ENCODE measurements at regions not wholly inside any gene's neighbourhood (a gene's known extent, or its start where the extent isn't known, plus 50 kb on each side); places are given as distances from the start of the nearest gene placed in this dataset.
A peak's percentile ranks its signal among the peaks of the same experiment; 100 is the strongest.

DNA sequence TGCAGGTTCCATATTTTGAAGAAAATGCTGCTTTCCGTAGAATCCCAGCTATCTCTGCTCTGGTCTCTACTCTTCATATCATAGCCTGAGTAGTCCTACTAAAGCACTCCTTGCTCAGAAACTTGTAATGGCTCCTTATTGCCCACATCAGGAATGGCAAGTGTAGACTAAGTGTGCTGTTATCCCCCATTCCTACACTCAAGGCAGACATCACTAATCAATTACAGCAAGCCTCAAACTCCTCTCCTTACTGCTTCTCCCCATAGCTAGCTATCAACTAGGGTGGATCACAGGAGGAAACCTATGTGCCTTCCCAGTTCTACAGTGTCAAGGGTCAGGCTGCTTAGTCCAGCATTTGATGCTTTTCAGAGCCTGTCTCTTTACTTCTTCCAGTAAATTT lies 163.4 kb downstream of the HAPSTR1 start:
- no peak for DNase-seq

DNA sequence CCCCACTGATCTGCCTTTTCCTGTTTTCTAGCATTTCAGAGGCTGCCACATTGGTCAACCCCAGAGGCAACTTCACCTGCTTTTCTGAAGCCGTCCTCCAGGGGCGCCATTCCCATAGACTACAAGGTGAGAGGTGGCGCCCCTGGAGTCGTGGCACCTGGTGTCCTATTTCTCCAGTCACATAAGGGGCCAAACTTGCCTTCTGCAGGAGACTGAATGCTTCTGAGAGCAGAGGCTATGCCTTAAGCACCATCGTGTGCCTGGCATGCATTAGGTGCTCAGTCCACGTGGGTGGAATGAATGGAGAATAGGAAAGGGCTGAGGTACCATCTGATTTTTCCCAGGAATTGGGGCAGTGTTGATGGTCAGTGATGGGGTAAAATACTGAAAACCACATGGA lies 164.8 kb downstream of the HAPSTR1 start:
- DNase-seq: peak in 1 of 14 donors; percentile 1

DNA sequence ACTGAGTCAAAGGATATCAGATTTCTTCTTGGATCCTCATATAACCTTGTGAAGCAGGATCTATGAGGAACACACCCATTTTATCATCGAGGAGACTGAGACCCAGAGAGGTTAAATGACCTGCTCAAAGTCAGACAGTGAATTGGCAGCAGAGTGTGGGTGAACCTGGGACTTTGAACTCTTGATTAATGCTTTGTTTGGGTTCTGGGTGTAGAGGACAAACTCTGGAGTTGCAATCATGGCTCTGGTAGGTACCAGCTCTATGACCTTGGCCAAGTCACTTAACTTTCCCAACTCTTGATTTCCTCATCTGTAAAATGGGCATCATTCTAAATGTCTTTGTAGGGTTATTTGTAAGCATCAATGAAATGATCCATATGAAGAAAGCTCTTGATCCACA lies 166.4 kb downstream of the HAPSTR1 start:
- no peak for DNase-seq

DNA sequence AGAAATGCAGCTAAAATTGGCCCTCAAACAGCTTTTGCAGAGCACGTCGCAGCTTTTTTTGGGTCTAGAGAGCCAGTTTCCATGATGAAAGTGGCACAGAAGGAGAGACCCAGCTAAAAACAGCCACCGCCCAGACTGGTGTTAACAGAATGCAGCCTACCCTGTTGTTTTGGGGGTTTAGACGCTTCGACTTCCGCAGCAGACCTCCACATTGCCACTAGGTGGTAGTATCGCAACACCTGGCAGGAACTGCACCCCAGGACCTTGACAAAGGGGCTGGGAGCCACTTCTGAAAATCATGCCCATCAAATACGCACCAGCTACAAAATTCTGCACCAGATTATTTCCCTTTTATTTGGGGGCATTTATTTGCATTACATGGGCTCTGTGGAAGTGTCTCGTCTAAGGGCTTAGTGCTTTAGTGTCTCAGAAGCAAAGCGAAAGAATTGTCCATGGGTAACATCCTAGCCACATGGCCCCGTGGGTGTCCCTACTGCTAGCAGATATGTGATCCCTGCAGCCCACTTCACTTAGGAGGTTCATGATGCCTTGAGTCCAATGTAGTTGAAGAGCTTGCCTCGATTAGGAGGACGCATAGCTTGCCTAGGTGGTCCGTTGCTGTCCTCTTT lies 167.1 kb downstream of the HAPSTR1 start:
- peak in 7 of 14 donors; percentile 0 to 17 (median 1) for DNase-seq

DNA sequence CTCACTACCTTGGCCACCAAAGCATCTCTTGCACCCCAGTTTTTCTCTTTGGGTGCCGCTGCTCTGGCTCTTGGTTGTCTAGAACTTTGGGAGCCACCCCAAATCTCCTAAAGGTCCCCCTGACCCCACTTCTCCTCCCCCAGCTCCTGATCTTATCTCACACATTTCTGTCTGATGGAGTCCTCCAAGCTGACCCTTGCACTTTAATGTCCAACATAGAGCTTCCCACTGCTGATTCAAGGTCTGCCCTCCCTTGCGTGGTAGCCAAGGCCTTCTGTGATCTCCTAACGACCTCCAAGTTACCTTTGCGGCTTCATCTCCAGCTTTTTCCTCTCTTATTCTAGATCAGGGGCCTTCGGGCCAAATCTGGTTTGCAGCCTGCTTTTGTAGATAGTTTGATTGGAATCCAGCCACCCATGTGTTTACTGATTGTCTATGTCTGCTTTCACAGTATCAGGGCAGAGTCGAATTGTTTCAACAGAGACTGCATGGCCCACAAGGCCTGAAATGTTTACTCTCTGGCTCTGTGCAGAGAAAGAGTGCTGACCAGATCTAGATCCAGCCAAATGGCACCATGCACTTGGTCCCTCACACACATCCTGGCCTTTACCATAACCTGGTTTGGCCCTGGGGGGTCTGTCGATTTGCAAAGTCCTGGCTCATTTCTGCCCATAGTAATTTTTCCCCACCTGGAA lies 168.6 kb downstream of the HAPSTR1 start:
- no peak for DNase-seq

DNA sequence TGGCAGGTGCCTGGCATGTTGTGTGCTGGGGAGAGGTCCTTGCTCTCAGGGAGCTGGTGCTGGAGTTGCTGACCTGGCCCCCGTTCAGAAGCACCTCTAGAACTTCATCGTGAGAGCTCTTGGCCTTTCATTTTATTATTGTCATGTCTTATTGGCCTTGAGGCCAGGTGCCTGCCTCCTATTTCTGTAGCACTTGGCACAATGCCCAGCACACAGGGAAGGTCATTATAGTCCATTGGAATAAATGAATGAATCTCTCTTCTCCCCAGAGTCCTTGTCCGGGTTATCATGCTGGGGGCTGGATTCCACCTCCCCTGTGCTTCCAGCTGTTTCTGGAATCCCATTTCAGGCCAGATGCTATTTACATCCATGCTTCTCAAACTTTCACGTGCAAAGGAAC lies 169.2 kb downstream of the HAPSTR1 start:
- peak in 1 of 14 donors; percentile 14 for DNase-seq

DNA sequence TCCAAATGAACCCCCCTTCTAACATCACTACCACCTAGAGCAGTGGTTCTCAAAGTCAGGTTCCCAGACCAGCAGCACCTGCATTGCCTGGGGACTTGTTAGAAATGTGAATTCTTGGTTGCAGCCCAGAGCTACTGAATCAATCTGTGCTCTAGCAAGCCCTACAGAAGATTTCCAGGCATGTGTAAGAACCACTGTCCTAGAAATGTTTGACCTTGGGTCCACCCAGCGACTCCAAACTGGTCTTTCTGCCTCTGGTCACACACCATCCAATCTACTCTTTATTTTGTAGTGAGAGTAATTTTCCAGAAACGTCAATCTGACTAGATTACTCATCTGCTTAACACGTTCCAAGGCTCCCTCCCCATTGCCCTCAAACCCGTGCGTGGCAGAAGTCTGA lies 169.9 kb downstream of the HAPSTR1 start:
- DNase-seq: no peak

DNA sequence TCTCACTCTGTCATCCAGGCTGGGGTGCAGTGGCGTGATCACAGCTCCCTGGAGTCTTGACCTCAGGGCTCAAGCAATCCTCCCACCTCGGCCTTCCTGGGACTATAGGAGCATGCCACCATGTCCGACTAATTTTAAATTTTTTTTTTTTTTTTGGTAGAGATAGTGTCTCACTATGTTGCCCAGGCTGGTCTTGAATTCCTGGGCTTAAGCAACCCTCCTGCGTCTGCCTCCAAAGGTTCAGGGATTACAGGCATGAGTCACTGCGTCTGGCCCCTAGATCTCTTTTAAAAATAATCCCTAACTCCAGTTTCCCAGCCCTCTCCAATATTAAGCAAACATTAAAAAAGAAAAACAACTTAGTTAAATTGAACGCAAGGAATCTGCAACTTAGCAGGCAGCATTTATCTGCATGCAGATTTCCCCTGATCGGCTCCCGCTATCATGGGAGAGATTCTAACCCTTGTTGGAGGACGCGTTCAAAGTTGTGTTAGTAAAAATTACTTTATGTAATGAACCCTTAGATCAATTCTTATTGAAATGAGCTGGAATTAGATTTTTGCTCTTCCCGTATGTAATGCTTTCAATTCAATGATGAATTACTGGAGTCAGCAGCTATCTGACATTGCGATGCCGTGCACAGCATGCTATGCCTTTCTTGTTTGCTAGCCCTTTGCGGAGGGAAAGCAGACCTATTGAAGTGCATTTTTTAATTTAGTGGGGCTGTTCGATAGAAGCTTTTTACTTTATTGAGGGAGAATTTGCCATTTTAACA lies 171.7 kb downstream of the HAPSTR1 start:
- DNase-seq: no peak

DNA sequence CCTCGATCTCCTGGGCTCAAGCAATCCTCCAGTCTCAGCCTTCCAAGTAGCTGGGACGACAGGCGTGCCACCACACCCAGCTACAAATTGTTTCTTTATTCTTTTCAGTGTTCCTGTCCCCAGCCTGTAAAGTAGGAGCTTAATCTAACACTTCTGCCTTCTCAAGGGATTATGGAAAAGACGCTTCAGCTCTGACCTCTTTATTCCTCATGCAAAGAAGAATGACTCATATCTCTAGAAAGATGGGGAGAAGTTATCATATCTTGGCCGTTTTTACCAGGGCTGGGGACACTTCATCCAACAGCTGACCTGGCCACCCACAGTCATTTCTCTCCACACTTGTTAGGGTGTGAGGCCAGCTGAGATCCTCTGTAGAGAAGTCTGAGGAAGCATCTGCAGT lies 172.6 kb downstream of the HAPSTR1 start:
- no peak for DNase-seq

DNA sequence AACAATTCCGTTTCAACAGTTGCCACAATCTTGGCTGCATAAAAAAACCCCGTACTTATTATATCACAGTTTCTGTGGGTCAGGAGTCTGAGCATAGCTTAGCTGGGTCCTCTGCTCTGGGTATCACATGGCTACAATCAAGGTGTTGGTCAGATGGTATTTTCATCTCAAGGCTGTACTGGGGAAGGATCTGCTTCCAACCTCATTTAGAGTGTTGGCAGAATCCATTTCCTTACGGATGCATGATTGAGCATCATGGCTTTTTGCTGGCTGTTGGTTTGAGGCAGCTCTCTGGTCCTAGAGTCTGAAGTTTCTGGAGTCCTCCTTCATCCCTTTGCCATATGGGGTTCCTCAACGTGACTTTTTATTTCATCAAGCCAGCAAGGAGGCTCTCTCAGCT lies 177.0 kb downstream of the HAPSTR1 start:
- DNase-seq: peak in 1 of 14 donors; percentile 57

DNA sequence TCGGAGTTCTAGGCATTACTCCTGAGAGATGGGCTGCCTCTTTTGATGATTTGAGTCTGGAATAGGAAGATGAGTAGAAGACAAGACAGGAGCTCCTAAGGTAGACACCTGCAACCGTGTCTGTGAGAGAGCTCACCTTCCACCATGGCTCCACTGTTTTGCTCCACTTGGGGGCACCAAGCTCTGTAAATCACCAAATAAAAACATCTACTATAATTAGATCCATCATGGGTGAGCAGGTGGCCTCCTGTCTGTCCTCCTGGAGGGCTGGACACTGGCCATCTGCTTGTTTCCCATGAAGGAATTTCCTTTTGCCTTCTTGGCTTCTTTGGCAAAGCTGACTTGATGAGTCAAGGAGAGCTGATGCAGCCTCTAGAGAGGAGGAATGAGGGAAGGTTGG lies 179.0 kb downstream of the HAPSTR1 start:
- DNase-seq: peak in 1 of 14 donors; percentile 45

DNA sequence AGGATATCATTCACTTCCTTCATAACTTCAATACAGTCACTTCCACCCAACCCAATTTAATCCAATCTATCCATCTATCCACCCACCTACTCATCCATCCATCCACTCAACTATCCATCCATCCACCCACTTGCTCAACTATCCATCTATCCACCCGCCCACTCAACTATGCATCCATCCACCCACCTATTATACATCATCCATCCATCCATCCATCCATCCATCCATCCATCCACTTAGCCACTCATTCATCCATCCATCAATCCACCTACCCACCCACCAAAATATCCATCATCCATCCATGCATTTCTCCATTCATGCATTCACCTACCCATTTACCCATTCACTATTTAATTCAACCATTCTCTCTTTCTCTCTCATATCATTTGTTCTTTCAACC lies 179.5 kb downstream of the HAPSTR1 start:
- no peak for DNase-seq

DNA sequence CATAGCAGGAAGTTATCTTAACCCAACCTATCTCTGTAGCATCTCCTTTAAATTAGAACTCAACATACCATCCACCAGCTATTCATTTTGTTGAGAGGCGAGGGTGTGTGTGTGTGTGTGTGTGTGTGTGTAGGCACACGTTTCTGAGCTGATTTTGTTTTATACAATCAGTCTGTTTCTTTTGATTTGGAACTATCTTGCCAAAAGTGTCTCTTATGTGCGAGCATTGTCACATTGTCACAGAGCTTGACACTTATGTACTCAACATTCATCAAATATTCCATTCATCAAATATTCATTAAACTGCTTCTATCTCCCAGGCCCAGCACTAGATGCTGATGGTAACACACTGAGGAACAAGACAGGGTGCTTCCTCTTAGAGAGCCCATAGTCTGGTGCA lies 180.4 kb downstream of the HAPSTR1 start:
- no peak for DNase-seq

DNA sequence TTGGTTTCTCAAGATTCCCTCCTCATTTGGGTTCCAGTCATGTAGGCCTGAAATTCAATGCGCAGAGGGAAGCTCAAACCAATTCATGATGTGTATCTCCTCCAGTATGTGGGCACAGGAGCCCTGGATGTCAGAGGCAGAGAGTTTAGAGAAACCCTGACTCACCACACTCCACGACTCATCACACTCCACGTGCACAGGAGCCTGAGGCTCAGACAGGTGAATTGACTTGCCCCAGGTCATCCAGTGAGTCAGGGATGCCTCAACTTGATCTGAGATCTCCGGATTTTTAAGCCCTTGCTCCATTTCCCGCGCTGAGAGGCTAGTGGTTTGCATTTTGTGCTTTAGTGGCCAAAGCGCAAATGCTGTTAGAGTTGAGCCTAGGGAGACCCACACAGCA lies 183.9 kb downstream of the HAPSTR1 start:
- no peak for DNase-seq

DNA sequence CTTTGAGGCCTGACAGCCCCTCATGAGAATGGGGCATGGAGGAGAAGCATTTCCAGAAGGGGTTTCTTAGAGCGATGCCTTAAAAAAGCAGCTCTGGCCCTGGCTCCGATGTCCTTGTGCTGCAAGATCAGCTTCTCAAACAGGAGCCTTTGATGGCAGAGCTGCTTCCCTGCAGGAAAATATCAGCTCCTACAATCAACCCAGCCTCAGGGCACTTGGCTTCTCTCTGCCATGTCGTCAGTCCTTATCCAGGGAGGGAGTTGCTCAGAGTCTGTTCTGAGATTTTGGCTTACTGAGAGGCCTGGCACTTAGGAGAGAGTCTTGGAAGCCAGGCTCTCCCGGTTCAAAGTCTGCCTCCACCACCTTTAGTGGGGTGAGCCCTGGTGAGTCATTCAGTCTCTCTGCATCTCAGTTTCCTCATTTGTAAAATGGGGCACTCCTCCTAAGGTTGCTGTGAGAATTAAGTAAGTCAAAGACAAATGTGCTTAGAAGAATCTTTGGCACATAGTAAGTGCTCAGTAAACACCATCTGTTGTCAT lies 184.4 kb downstream of the HAPSTR1 start:
- DNase-seq: no peak

DNA sequence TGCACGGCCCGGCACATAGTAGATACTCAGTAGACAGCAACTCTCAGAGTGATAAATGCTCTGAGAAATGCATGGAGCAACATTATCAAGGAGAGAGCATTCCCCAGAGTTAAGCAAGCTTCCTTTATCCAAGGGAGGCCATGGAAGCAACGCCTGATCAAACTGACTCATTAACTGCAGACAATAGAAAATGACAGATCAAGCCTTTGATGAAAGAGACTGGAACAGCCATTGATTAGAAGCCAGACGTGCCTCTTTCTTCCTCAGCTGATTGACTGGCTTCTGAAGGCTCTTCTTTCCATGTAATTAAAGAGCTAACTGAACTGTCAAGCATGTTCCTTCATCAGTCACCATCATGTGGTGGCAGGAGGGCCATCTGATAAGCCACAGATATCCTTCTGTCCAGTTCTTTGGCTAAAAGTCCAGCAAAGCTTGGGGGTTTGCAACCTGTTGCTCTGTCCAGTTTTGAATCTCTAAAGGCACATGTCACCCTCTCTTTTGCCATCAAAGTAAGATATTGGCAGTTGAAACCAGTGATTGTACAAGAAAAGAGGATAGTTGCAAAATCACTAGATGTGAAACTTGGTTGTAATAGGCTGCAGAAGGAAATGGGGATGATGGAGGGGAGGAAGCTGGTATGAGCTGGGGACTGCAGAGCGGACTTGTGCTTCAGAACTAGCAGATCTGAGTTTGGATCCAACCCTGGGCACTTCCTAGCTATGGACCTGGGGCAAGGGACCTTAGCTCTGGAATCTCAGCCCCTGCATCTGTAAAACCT lies 188.0 kb downstream of the HAPSTR1 start:
- DNase-seq: no peak

DNA sequence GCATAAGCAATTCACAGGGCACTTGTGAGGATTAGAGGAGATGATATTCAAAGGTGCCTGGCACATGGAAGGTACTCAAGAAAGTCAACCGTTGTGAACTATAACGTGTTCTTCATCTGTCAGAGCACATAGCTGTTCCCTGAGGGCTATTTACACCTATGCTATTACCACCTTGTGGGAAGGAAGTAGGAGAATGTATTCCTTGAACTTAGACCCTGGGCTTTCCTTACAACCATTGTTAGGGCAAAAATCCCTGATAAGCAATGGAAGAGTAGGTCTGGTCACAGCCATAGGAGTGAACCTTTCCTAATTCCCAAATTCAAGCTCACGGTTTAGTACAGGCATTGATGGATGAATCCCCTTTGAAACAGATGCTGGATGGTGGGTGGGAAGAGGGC lies 188.6 kb downstream of the HAPSTR1 start:
- no peak for DNase-seq

DNA sequence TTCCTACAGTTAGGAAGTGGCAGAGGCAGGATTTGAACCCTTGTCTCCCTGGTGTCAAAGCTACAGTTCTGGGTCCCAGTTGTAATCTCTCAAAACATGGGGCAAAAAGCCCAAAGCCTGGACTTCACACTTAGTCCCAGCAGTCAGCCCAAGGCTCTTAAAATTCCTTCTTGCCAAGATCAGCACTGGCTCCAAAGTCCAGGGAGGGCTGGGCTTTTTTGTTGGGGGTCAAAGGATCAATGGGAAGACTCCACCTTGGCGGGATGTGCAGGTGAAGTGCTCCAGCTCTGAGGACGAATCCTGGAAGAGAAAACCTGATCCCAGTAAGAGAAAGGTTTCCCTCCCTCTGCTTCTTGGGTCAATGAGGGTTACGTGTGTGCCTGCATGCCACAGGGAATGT lies 195.5 kb downstream of the HAPSTR1 start:
- DNase-seq: no peak

DNA sequence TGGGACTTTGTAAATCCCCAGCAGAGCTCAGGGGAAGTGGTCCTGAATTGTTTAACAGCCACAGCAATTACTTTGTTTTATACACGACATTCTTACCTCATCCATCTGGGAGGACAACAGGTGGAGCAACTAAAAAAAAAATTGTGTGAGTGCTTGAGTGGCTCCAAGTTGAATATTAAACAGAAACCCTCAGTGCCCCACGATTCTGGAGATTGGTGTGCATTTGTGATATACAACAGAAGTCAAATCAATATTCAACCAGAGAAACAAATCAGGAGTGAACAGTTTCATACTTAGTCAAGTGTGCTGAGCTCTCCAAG lies 204.8 kb downstream of the HAPSTR1 start:
- no peak for DNase-seq

DNA sequence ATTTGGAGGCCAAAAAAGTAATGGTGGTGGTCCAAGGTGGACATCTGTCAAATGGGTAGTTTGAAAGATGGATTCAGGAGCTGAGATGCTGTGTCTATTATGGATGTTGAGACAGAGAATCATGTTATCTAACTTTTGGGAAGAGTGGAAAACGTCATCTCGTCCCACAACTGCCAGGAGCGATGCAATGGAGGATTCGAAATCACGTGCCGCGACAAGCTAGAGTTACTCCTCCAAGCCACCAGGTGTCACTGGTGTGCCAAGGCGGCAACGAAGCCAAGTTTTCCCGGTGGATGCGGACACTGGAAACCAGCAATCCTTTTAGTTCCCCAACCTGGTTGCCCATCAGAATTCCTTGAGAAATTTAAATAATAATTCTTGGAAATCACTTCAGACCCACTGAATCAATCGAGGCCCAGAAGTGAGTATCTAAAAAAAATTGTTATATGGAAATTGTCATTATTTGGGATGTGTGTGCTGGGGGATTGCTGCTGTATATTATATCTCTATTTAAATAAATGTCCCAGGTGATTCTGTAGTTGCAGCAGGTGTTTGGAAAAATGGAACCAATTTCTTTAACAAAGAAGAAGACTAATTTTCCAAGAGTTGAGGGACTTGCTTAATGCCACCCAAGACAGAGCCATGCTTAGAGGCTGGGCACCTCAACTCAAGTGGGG lies 206.1 kb downstream of the HAPSTR1 start:
- DNase-seq: peak in 5 of 14 donors; percentile 1 to 11 (median 6)

DNA sequence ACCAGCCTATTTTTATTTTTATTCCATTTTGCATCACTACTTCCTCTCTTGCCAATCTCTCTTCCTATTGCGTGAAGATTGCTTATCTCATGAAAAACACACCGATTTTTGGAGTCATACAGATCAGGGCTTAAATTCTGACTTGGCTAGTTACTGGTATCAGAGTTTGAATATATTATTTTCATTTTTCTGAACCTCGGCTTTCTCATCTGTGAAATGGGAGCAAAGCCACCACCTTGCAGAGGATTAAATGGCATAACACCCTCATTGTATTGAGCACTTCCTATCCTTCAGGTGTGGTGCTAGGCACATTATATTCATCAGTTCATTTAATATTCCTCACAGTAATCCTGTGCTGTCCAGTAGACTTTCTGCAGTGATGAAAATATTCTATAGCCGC lies 208.8 kb downstream of the HAPSTR1 start:
- no peak for DNase-seq

DNA sequence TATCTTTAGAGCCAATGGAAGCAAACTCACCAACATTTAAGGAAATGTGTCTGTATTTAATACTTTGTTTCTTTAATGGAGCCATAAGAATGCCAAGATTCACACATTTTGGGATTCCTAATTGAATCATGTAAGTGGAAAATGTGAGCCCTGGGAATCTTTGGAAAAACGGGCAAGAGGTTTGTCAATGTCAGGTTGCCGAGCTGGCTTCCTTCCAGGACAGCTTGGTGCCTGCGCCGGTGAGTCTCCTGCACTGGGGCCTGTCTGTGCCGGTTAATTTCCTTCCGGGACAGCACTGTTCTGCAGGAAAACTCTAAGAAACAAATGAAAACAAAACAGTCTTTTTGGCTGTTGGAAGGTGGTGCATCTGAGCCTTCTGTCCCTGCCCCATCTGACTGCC lies 210.6 kb downstream of the HAPSTR1 start:
- no peak for DNase-seq

All from C1 segment of cervical spinal cord (tissue), 14 donors.